Stomach (tissue), 8 donors: ENCODE measurements at regions not wholly inside any gene's neighbourhood (a gene's known extent, or its start where the extent isn't known, plus 50 kb on each side); places are given as distances from the start of the nearest gene placed in this dataset.
"Not testable (repeated sequence)": the region's sequence is repeated elsewhere in the genome, so short reads cannot be mapped to it uniquely, and the experiment has no call there.

Source experiments
- DNase-seq, 2 donors: peaks; one replicate each; pipeline versions ENCODE4 v3.0.0 to v3.0.0-alpha.2; 2013 to 2019
- H3K27ac ChIP-seq, 5 donors: fragments of 200-600 bp in 4 of 5; sonication (generic) in 4 of 5; one replicate each; pipeline ENCODE4 v1.5.1; 2013 to 2019; ENCODE audit warnings: mild to moderate bottlenecking in 1 of 5, moderate library complexity in 1 of 5
- H3K27me3 ChIP-seq, 3 donors: fragments of 200-600 bp; sonication (generic); one replicate each; pipeline ENCODE4 v1.5.1; 2017 to 2019; ENCODE audit warnings: mixed run types in 1 of 3
- H3K36me3 ChIP-seq, 4 donors: fragments of 200-600 bp; sonication (generic); 1 replicate in 3 of 4; 2 replicates in 1 of 4; pipeline ENCODE4 v1.5.1; 2016 to 2019
- H3K4me1 ChIP-seq, 4 donors: fragments of 200-600 bp; sonication (generic); one replicate each; pipeline ENCODE4 v1.5.1; 2016 to 2019
- H3K4me3 ChIP-seq, 4 donors: fragments of 200-600 bp; sonication (generic) in 3 of 4; one replicate each; pipeline ENCODE4 v1.5.1; 2016 to 2019; ENCODE audit warnings: mild to moderate bottlenecking in 1 of 4
- H3K9me3 ChIP-seq, 4 donors: fragments of 200-600 bp; sonication (generic); one replicate each; pipeline ENCODE4 v1.5.1; 2016 to 2019
- CTCF ChIP-seq, 7 experiments: fragments of 450-650 bp in 4 of 7; fragments of 200-600 bp in 3 of 7; sonication (generic) in 3 of 7; IDR thresholded peaks; one replicate each; pipeline ENCODE4 v1.5.1; 2016 to 2019; ENCODE audit warnings: antibody characterized with exemption in 7 of 7, control low read depth in 2 of 7, mild to moderate bottlenecking in 1 of 7
- EP300 ChIP-seq: sonication (generic); formaldehyde crosslinking; IDR thresholded peaks from one replicate; pipeline ENCODE4 v1.6.1; 2017; ENCODE audit warnings: antibody characterized with exemption
- POLR2A ChIP-seq, 4 donors: fragments of 450-650 bp; IDR thresholded peaks; one replicate each; pipeline ENCODE4 v1.6.1; 2016; ENCODE audit warnings: antibody characterized with exemption in 4 of 4, control low read depth in 2 of 4, mild to moderate bottlenecking in 1 of 4, moderate library complexity in 1 of 4
- POLR2AphosphoS5 ChIP-seq, 3 donors: sonication (generic); formaldehyde crosslinking; IDR thresholded peaks; one replicate each; pipeline ENCODE4 v1.6.1; 2016; ENCODE audit warnings: antibody characterized with exemption in 3 of 3
- WGBS, 5 donors: extraction: QIAGEN DNeasy Blood & Tissue Kit in 3 of 5; methylation state at CpG; one replicate each; pipeline versions ENCODE4 v1.1.5 to v1.1.7; 2013 to 2018; 5-methylcytosine and 5-hydroxymethylcytosine counted together
- intact Hi-C: fragments of 100-400 bp; cut with DNase I; formaldehyde crosslinking; loops from one replicate; pipeline ENCODE4 v1.15.1; 2023; ENCODE audit warnings: low total_unique reads
- donor health status: healthy with polysubstance abuse.
- donor health status: Bipolar disorder and iron deficiency.
- donor health status: healthy.

GRCh38 chr2:35125871-35126270, 1229.7 kb upstream of the CRIM1 start:
- TF ChIP-seq POLR2A (IDR thresholded peaks at IDR 0.05) (no peak), POLR2AphosphoS5 (IDR thresholded peaks at IDR 0.05) (no peak), EP300 (no peak), CTCF (IDR thresholded peaks at IDR 0.05) (no peak)
- DNase-seq = no peak
- intact Hi-C loops = no loop called here
- Histone ChIP-seq H3K4me3 (no peak overlapping the region), H3K27ac (no peak overlapping the region), H3K4me1 (no peaks in the 10 kb centered on the region), H3K36me3 (no peaks in the 10 kb centered on the region), H3K9me3 (peaks cover 0 to 12% (median 6%) of the 10 kb centered on the region in 4 donors), H3K27me3 (no peaks in the 10 kb centered on the region)
- 44 to 89% (median 78%) methylated on average over 1 of the region's 1 CpG for WGBS, 5 donors

GRCh38 chr2:35125278-35125677, 1230.3 kb upstream of the CRIM1 start:
- intact Hi-C loops = no loop called here
- WGBS, 5 donors = 77 to 100% (median 90%) methylated on average over 1 to 4 of the region's 4 CpGs
- H3K27ac ChIP-seq = no peak overlapping the region
- H3K4me1 ChIP-seq = no peaks in the 10 kb centered on the region
- peaks cover 0 to 12% (median 6%) of the 10 kb centered on the region in 4 donors for H3K9me3 ChIP-seq
- H3K27me3 ChIP-seq = no peaks in the 10 kb centered on the region
- TF ChIP-seq EP300 (no peak), POLR2AphosphoS5 (IDR thresholded peaks at IDR 0.05) (no peak), POLR2A (IDR thresholded peaks at IDR 0.05) (no peak), CTCF (IDR thresholded peaks at IDR 0.05) (no peak)
- DNase-seq = no peak
- no peaks in the 10 kb centered on the region for H3K36me3 ChIP-seq
- no peak overlapping the region for H3K4me3 ChIP-seq

GRCh38 chr2:35116151-35116550, 1239.4 kb upstream of the CRIM1 start:
- H3K9me3 ChIP-seq = no peaks in the 10 kb centered on the region
- no peaks in the 10 kb centered on the region for H3K4me1 ChIP-seq
- peak in 1 of 2 donors; percentile 32 for DNase-seq
- no peak for TF ChIP-seq EP300
- no peak for TF ChIP-seq POLR2AphosphoS5 (IDR thresholded peaks at IDR 0.05)
- no peak for TF ChIP-seq POLR2A (IDR thresholded peaks at IDR 0.05)
- no peak for TF ChIP-seq CTCF (IDR thresholded peaks at IDR 0.05)
- no peaks in the 10 kb centered on the region for H3K27me3 ChIP-seq
- no peak overlapping the region for H3K4me3 ChIP-seq
- intact Hi-C loops = no loop called here
- H3K36me3 ChIP-seq = no peaks in the 10 kb centered on the region
- H3K27ac ChIP-seq = no peak overlapping the region

DNA sequence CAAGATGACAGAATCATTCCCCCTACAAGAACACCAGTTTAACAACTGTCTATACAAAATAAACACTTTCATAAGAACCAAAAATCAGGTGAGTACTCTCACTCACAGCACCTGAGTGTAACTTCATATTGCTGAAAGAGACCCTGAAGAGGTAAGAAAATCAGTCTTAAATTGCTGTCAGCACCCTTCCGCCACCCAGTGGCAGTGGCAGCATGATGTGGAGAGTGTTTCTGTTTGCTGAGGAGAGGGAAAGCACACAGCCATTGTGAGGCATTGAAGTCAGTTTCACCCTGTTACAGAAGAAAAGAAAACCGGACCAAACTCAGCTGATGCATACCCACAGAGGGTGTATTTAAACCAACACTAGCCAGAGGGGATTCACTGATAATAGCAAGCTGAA, 1240.8 kb upstream of the CRIM1 start:
- WGBS, 5 donors = 38 to 58% (median 52%) methylated on average over 2 of the region's 2 CpGs

DNA sequence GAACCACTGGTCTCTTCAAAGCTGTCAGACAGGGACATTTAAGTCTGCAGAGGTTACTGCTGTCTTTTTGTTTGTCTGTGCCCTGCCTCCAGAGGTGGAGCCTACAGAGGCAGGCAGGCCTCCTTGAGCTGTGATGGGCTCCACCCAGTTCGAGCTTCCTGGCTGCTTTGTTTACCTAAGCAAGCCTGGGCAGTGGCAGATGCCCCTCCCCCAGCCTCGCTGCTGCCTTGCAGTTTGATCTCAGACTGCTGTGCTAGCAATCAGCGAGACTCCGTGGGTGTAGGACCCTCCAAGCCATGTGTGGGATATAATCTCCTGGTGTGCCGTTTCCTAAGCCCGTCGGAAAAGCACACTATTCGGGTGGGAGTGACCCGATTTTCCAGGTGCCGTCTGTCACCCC, 1243.2 kb upstream of the CRIM1 start:
- H3K4me3 ChIP-seq, DNase-seq, H3K27ac ChIP-seq, H3K36me3 ChIP-seq, H3K9me3 ChIP-seq, H3K27me3 ChIP-seq, intact Hi-C loops, H3K4me1 ChIP-seq: not testable (repeated sequence)
- whole genome bisulfite sequencing, 5 donors = 73 to 88% (median 83%) methylated on average over 1 to 9 of the region's 10 CpGs

More for the DNA sequence above, 1240.8 kb upstream of the CRIM1 start:
- Histone ChIP-seq H3K36me3 (no peaks in the 10 kb centered on the region), H3K27me3 (no peaks in the 10 kb centered on the region), H3K4me3 (no peak overlapping the region), H3K9me3 (no peaks in the 10 kb centered on the region), H3K27ac (no peak overlapping the region), H3K4me1 (no peaks in the 10 kb centered on the region)
- TF ChIP-seq CTCF (IDR thresholded peaks at IDR 0.05) = no peak
- TF ChIP-seq EP300 = no peak
- TF ChIP-seq POLR2A (IDR thresholded peaks at IDR 0.05) = no peak
- no peak for TF ChIP-seq POLR2AphosphoS5 (IDR thresholded peaks at IDR 0.05)
- DNase-seq = peak in 1 of 2 donors; percentile 54
- intact Hi-C loops = no loop called here
